HG02759 (cell line): ENCODE measurements at regions not wholly inside any gene's neighbourhood (a gene's known extent, or its start where the extent isn't known, plus 50 kb on each side); places are given as distances from the start of the nearest gene placed in this dataset.

Experiments used
- ATAC-seq: cut with Tn5 transposase; IDR thresholded peaks from one replicate; pipeline ENCODE4 v1.9.1; 2021; ENCODE audit warnings: mild to moderate bottlenecking, moderate library complexity; ENCODE audit not compliant: unreplicated experiment

DNA sequence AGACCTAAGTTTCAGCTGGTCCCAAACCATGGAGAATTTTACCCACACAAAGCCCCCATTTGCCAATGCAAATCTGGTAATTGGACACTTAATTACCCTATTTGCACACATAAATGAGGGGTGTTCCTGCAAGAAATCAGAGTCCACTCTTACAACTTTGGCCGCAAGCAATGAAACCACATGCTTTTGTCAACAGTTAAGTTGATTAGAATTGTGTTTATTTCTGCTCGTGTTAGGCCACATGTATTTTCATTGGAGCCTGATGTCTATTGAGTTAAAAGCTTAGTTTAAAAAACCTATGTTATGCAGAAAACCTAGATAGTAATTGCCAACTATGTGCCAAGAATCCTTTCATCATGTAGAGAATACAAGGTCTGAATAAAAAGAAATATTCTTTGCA is 153.8 kb upstream of the CMC1 start:
- no peak for ATAC-seq

DNA sequence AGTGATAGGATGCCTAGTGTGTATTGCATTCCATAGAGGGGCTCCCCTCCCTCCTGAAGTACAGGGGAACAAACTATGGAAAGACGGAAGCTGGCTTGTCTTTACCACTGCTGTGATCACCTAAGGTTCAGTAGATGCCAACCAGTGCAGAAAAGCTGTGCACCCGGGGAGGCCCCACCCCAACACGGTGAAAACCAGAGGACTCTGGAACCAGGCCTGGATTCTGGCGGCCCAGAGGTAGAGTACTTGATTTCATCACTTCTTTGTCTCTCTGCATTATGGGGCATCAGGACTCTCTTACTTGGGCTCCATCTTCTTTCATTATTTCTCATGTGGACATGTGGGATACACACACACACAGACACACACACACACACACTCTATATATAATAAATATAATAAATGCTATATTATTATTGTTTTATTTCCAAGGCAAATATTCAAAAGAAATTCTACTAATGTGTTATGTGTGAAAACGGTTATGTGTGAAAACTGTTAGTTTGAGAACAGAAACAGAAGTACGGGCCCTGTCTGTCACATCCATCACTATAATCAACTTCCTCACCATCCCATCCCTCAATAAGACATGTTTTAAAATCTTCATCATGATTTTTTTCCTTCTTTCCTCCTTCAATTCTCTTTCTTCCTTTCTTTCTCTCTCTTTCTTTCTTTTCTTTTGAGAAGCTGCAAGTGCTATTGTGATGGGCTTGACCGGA is 152.4 kb upstream of the CMC1 start:
- ATAC-seq = no peak

DNA sequence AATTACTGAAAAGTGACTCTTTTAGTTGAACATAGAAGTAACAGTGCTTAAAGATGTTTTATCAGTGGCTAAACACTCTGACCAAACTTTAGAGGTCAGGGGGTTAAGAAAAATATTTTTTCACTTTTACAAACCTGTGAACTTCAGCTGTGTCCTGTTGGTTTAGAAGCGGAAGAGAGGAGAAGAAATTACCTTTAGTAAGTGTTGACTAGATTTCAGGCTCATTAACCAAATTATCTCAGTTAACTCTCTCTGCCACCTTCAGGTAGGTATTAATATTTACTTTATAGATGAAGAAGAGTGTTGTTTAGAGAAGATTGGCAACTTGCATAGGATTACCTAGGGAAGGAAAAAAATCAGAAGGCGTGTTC is 151.9 kb upstream of the CMC1 start:
- no peak for ATAC-seq

DNA sequence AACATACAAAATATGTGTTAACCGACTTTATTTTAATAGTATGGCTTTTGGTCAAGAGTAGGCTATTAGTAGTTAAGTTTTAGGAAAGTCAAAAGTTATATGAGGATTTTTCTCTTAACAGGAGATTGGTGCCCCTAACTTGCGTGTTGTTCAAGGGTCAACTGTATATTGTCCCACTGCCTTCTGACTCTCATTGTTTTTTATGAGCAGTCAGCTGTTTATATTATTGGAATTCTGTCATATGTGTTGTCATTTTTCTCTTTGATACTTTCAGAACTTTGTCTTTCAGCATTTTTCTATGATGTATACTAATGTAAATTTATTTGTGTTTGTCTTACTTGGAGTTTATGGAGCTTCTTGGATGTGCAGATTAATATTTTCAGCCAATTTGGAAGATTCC is 142.1 kb upstream of the CMC1 start:
- no peak for ATAC-seq

DNA sequence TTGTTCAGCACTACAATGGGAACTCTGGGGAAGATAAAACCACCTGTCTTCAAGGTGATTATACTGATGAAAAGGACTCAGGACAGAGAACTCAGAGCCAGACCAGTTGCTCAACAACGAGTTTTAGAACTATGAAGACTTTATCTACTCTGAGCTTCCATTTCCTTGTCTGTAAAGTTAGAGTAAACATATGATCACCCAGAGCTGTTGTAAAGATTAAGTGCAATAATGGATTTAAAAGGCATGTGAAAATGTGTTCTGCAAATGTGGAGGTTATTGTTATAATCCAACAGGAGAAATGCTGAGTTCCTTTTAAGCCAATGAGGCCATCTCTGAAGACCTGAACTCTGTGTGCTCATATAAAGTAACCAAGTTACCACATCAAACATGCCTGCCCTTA is 139.7 kb upstream of the CMC1 start:
- no peak for ATAC-seq

DNA sequence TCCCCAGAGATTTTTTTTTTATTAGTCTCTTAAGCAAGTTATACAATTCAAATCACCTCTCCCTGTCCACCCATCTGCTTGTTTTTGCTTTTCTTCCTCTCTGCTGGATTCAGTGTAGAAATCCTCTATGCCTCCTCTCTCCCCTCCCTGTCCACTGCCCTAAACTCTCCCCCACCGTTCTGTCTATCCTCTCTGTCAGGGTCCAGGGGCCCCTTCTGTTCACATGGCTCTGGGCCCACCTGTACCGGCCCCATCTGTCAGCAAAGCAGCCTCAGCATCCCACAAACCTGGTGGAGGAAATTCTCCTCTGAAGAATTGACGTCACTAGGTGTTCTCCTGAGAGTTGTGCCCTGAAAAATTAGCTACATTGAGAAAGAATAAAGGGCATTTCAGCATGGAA is 137.6 kb upstream of the CMC1 start:
- ATAC-seq = no peak

DNA sequence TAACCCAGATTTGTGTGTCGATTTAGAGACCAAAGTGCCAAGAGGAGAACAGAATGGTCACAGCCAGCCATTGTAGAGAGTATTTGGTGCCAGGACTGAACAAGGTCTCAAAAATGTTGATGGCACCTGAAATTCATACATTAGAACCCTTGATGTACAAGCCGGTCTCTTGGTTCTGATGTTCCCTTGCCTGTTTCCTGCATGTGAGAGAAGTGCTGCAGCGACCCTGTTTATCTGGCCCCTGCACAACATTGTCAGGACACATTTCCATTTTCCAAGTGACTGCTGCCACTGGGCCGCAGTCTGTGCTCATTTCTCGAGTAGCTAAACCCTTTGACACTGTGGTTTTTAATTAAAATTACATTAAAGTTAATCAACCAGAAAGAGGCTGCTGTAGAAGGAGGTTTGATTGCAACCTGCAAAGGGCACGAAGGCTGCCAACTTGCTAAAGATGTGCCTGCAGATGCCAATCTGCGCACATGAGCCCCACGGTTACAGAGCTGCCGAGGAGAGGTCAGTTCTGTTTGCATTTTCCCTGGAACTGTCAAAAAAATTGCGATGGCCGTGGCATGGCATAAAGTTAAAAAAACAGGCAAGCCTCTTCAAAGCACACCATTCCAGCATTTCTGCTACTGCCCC is 136.4 kb upstream of the CMC1 start:
- ATAC-seq = no peak

DNA sequence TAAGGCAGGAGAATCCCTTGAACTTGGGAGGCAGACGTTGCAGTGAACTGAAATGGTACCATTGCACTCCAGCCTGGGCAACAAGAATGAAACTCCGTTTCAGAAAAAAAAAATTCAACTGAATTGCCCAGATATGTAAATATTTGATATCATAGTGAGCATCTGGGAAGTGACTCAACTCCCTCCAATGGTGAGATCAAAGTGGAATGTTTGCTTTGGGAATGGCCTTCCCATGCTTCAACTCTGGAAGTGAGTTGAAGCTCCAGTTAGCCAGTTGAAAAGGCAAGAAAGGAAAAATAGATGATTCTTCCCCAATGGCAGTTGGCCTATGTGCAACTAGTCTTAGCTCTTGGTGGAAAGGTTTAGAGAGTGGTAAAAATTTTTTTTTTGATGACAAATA is 131.6 kb upstream of the CMC1 start:
- no peak for ATAC-seq

DNA sequence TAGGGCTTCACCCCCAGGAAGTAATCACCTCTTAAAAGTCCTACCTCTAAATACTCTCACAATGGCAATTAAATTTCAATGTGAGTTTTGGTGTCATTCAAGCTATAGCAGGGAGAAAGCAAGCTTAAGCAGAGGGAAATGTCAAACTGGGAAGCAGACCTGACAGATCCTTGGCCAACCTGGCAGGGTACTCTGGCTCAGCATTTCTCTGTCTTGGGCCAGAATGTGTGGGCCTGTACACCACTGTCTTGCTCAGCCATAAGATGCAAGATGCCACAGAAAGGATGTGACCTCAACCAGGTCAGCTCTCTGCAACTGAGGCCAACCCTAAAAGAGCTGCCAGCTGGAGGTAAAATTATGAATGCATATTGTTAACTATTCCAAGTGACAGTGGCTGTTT is 130.6 kb upstream of the CMC1 start:
- ATAC-seq = no peak

DNA sequence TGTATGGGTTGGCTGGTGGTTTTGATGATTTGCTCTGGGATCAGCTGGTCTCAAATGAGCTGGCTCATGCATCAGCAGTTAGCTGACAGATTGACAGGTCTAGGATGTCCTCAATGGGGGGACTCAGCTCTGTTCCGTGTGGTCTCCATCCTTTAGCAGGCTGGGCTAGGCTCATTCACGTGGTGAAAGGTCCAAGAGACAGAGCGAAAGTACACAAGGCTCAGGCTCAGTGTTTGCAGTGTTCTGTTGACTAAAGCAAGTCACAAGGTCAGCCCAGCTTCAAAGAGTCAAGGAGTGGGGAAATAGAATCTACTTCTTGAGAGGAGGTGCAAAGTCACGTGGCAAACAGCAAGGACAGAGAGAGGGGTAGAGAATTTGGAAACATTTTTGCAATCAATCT is 126.5 kb upstream of the CMC1 start:
- no peak for ATAC-seq

DNA sequence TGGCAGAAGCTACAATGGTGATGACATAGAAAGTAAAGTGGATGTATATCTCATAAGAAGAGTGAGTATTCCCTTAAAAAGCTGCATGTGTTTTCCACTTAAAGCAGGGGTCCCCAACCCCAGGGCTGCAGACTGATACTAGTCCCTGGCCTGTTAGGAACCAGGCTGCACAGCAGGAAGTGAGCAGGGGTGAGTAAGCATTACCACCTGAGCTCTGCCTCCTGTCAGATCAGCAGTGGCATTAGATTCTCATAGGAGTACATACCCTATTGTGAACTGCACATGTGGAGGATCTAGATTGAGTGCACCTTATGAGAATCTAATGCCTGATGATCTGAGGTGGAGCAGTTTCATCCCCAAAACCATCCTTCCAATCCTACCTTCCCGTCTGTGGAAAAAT is 126.1 kb upstream of the CMC1 start:
- ATAC-seq = no peak

DNA sequence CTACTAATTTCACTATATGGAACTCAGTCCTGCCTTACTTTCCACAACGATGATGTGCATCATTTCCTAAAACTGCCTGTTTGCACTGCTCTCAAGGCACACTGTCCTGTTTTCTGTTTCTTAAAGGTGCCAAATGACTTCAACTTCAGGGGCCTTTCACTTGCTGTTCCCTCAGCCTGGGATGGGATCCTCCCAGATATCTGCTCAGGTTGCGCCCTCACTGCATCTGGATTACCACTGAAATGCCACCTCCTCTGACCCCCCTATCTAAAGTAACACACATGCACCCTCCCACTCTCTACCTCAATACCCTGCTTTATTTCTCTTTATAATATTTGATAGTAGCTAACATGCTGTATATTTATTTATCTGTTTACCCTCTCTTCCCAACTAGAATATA is 123.8 kb upstream of the CMC1 start:
- ATAC-seq = no peak

DNA sequence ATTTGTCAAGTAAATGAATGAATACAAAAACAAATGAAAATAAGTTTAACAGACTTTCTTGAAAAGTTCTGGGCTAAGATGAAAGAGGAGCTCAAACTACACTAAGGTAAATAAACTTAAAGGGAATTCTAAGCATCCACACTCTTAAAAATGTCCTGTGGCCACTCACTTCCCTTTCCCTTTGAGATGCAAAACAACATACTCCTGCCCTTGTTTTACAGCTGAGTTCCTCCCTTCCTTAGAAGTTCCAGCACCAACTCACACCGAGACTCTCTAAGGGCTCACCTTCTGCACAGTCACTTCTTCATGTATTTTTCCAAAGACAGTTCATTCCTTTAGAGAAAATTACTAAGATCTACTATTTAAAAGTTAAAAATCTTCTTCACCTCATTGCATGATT is 123.3 kb upstream of the CMC1 start:
- no peak for ATAC-seq

DNA sequence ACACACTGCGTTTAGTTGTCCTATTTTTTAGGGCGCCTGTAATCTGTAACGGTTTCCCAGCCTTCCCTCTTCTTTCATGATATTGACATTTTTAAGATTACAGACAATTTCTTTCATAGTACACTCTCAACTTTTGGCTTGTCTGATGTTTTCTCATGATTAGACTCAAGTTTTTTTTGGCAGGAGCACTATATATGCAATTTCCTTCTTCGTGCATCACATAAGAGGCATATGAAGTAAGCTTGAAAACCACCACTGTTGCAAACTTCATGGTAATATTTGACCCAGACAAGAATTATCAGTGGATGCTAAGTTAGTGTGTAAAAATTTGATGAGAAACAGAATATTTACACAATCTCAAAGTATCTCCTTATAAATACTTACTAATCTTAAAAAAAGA is 119.2 kb upstream of the CMC1 start:
- no peak for ATAC-seq

DNA sequence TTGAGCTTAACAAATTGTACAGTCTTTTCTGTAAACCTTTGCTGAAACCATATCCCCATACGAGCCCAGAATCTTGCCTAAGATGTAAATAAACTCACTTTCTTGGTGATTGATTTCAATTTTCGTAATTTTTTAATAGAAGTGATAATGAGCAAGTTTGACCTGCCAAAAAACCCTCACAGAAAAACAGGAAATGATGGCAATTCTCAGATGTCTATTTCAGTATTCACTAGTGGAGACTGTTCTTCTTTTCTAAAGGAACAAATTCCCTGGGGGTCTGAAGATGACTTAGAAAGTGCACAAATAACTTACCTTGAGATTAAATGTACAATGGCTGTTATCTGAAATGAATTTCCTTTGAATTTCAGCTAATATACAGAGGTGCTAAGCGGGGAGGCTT is 116.5 kb upstream of the CMC1 start:
- peak; percentile 50 for ATAC-seq

DNA sequence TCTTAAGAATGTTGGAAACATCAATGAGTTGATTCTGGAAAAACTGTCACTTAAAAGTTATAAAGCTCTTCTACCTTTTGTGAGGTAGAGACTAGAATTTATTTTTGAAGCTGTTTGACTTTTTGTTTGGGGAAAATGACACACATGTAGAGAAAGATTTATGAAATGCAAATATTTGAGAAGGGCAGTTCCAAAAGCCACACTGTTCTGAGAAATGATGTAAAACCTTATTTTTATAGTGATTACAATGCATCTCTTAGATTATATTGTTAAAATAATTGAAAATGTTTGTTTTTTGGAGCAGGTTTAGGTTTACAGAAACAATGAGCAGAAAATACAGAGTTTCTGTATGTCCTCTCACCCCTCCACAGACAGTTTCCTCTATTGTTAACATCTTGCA is 116.1 kb upstream of the CMC1 start:
- peak; percentile 17 for ATAC-seq

DNA sequence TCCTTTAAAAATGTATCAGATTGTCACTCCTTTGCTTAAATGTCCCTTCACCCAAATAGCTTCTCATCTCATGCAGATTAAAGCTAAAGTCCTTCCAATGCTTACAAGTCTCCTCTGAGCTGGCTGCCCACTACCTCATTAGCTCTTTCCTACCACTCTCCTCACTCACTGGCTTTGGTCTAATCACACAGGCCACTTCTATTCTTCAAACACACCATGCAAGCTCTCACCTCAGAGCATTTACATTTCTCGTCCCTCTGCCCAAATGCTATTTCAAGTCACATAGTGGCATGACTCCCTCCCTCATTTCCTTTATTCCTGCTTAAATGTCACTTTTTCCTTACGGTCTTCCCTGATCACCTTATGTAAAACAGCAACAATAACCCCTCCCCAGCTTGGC is 110.6 kb upstream of the CMC1 start:
- no peak for ATAC-seq

DNA sequence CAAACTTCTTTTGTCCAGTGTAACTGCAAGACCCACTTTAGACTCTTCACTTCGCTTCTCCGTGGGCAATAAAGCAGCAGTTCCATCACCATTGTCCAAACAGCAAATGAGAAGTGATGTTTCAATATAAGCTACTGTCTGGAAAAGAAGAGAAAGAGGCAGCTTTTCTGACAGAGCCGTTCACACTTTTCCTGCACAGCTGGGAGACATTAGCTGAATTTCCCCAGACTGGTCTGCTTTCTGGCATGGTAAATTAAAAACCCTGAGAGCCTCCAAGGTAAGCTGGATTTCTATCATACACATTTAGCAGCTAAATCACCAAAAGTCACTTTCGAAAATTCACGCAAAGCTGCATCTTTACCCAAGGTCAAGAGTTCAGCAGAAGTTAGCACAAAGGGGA is 108.5 kb upstream of the CMC1 start:
- no peak for ATAC-seq

DNA sequence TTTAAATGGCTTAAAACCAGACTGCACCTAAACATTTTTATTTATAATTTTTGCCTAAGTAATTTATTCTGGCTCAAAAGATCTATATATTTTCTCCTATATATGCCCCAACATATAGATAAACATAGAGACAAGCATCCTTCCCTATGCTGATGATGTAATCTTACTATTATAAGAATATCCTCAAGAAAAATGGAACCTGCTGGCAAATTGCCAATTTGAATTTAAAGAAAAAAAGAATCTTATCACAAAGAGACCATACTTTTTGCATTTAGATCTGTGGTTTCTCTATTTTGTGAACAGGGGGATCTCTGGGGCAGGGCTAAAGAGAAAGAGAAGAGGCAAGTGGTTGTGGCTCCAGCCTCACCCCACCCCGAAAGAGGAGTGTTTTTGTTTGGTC is 107.2 kb upstream of the CMC1 start:
- ATAC-seq = no peak

DNA sequence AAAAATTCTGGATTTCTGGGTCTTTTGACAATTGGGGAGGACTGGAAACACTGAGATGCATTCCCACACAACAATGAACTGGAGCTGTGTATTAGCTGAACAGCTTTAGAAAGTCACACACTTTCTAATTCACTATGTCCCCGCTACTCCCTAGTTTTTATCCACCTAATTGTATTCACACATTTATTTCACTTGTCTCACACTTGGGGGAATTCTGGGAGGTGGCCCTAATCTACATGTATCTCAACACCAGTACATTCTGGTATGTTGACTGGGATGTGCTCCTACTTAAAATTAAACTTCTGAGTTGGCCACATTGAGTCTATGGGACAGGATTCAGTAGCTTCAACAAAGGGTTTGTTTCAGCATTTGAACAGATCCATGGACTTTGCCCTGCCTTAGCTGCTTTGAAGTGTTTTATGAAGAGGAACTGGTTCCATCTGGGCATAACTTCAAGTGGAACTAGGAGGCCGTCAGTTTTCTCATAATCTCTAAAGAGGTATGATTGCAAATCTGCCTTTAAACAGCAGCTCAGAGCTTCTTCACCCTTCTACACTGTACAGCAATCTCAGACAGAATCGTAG is 106.5 kb upstream of the CMC1 start:
- no peak for ATAC-seq

DNA sequence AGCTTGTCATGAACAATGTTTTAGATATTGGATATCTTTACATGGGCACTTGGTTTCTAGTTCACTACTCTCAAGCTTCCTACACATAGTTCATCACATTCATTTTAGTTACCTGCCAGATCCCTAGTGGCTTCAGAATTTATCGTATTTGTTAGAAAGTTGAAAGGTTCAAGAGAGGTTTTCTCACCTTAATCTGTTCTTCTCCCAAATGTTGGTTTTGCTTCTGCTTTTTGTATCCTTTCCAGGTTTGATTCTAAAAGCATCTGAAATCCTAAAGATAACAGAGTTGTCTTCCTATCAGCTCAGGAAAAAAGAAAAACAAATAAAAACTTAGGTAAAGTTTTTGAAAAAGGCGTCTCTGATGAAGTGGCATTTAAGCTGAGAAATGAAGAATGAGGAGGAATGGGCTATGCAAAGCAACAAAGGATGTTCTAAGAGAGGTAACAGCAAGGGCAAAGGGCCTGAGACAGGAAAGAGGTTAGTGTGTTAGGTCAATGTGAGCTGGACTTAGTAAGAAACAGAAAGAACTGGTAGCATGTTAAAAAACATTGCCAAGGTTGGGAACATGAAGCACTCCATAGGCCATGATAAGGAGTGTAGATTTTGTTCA is 104.7 kb upstream of the CMC1 start:
- no peak for ATAC-seq

DNA sequence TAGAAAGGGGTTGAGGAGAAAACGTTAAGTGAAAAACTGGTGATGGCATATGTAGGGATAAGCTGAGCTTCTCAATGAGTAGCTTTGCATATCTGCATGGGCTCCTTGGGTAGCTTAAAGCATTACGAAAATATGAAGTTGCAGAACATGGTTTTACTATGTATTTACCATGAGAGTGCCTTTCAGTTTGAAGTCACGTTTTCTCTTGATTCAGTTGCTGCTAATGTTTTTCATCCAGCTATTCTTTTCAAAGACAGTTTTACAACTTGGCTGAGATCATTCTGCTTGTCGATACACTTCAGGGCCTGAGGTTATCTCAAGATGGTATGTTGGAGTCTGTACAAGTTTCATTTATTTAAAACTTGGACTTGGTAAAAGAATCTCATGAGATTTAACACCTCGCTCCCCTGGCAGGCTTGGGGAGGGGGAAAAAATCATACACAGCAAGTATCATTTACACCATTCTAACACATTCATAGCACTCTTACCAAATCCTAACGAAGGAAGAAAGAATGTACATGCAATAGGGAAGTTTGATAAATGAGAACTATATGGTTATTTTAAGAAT is 103.3 kb upstream of the CMC1 start:
- ATAC-seq = no peak
